Hepatocyte (in vitro differentiated cells): ENCODE measurements at regions not wholly inside any gene's neighbourhood (a gene's known extent, or its start where the extent isn't known, plus 50 kb on each side); places are given as distances from the start of the nearest gene placed in this dataset.

Experiments used
- CTCF ChIP-seq: fragments of 200-600 bp; sonication (generic); IDR thresholded peaks from 2 replicates; pipeline ENCODE4 v1.5.1; 2016; ENCODE audit warnings: antibody characterized with exemption, mild to moderate bottlenecking; ENCODE audit not compliant: poor library complexity
- EZH2 ChIP-seq: fragments of 200-600 bp; sonication (generic); IDR thresholded peaks from 2 replicates; pipeline ENCODE4 v1.6.1; 2016; ENCODE audit warnings: antibody characterized with exemption, mild to moderate bottlenecking, borderline replicate concordance
- EZH2phosphoT487 ChIP-seq: fragments of 200-600 bp; sonication (generic); IDR thresholded peaks from one replicate; pipeline ENCODE4 v1.6.1; 2018; ENCODE audit warnings: antibody characterized with exemption, mild to moderate bottlenecking, low read depth, moderate library complexity; ENCODE audit not compliant: unreplicated experiment, severe bottlenecking

- TF ChIP-seq CTCF = no peak
- no peak for TF ChIP-seq EZH2phosphoT487
- TF ChIP-seq EZH2 = no peak
These were observed 920.9 kb downstream of the RPS29 start for GRCh38 chr14:48665077-48665784.
